Mucosa of descending colon (tissue), 3 donors: ENCODE measurements at regions not wholly inside any gene's neighbourhood (a gene's known extent, or its start where the extent isn't known, plus 50 kb on each side); places are given as distances from the start of the nearest gene placed in this dataset.
A peak's percentile ranks its signal among the peaks of the same experiment; 100 is the strongest.

Experiments
- ATAC-seq: fragments of 200-7000 bp; cut with Tn5 transposase; one replicate; pipeline ENCODE4 v1.9.1; 2020; ENCODE audit warnings: mild to moderate bottlenecking, moderate library complexity
- DNase-seq, 3 donors: peaks; one replicate each; pipeline ENCODE4 v3.0.0-alpha.2; 2020
- H3K36me3 ChIP-seq: fragments of 200-600 bp; one replicate; pipeline ENCODE4 v1.8.0; 2021; ENCODE audit warnings: low read depth, mild to moderate bottlenecking
- H3K4me1 ChIP-seq: fragments of 200-600 bp; one replicate; pipeline ENCODE4 v1.8.0; 2021; ENCODE audit warnings: low read depth, mild to moderate bottlenecking
- H3K4me3 ChIP-seq: fragments of 200-600 bp; one replicate; pipeline ENCODE4 v1.8.0; 2021; ENCODE audit warnings: mild to moderate bottlenecking
- H3K9me3 ChIP-seq: fragments of 200-600 bp; one replicate; pipeline ENCODE4 v1.8.0; 2021; ENCODE audit warnings: mild to moderate bottlenecking
- CTCF ChIP-seq: fragments of 200-600 bp; IDR thresholded peaks from one replicate; pipeline ENCODE4 v1.8.0; 2022; ENCODE audit warnings: antibody characterized with exemption, mild to moderate bottlenecking
- intact Hi-C, 2 donors: fragments of 100-400 bp; cut with DNase I in 1 of 2; cut with micrococcal nuclease in 1 of 2; formaldehyde crosslinking; loops; one replicate each; pipeline versions ENCODE4 v1.11.0 to v1.11.1; 2022; cut with DNase I, micrococcal nuclease
- donor health status: DM: no; HTN: no; CAD: no; lungs with moderate emphysema.
- donor health status: DM: no; HTN: no; CAD: no.
- donor health status: DM: no; HTN: yes; CAD: no.

GRCh38 chr6:40898073-40898472 is 140.9 kb downstream of the UNC5CL start:
- Histone ChIP-seq H3K4me1 (no peaks in the 10 kb centered on the region), H3K36me3 (no peaks in the 10 kb centered on the region), H3K9me3 (no peaks in the 10 kb centered on the region), H3K4me3 (no peak overlapping the region)
- no peak for ATAC-seq
- intact Hi-C loops: loop anchor here in 1 of 2 donors (10.0 kb wide), 1 partner anchor 127 kb away; no protein-coding TSS in a partner anchor
- no peak for DNase-seq
- no peak for TF ChIP-seq CTCF

- no peak for TF ChIP-seq CTCF
- H3K36me3 ChIP-seq: no peaks in the 10 kb centered on the region
- ATAC-seq (no peak), DNase-seq (no peak)
- intact Hi-C loops: loop anchor here in 1 of 2 donors (10.0 kb wide), 1 partner anchor 127 kb away; no protein-coding TSS in a partner anchor
- no peaks in the 10 kb centered on the region for H3K9me3 ChIP-seq
- H3K4me1 ChIP-seq: no peaks in the 10 kb centered on the region
- no peak overlapping the region for H3K4me3 ChIP-seq
Observed at GRCh38 chr6:40897390-40898003, 141.5 kb downstream of the UNC5CL start.

GRCh38 chr6:40896696-40897095 is 142.3 kb downstream of the UNC5CL start:
- intact Hi-C loops: loop anchor here in 1 of 2 donors (10.0 kb wide), 1 partner anchor 128 kb away; no protein-coding TSS in a partner anchor
- no peaks in the 10 kb centered on the region for H3K4me1 ChIP-seq
- no peaks in the 10 kb centered on the region for H3K9me3 ChIP-seq
- ATAC-seq (no peak), DNase-seq (no peak)
- H3K4me3 ChIP-seq: no peak overlapping the region
- no peaks in the 10 kb centered on the region for H3K36me3 ChIP-seq
- no peak for TF ChIP-seq CTCF

- peak; percentile 39 for TF ChIP-seq CTCF
- H3K9me3 ChIP-seq: no peaks in the 10 kb centered on the region
- no peak overlapping the region for H3K4me3 ChIP-seq
- H3K4me1 ChIP-seq: no peaks in the 10 kb centered on the region
- intact Hi-C loops: loop anchor here in 1 of 2 donors (10.0 kb wide), 1 partner anchor 130 kb away; no protein-coding TSS in a partner anchor
- peak; percentile 91 for ATAC-seq
- DNase-seq: peak; percentile 55 to 71 (median 70)
- H3K36me3 ChIP-seq: no peaks in the 10 kb centered on the region
Observed at GRCh38 chr6:40894962-40895799, 143.8 kb downstream of the UNC5CL start.

DNA sequence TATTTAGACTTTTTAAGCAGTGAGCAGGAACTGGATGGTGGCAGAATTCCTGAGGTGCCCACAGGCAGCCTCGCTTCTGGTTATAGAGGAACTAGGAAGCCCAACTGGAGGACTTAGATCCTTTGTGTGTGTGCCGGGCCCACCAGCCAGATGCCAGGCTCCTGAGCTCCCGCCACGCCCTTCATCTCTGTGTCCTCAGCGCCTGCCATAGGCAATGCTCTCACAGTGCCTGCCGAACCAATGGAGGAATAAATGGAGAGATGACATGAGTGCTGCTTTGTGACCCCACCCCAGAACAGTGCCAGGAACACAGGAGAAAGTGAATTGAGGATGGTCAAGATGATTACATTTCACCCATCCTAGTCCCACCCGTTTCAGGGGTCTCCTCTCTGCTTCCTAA is 146.0 kb downstream of the UNC5CL start:
- TF ChIP-seq CTCF: no peak
- H3K4me1 ChIP-seq: no peaks in the 10 kb centered on the region
- DNase-seq: no peak
- intact Hi-C loops: loop anchor here in 1 of 2 donors (10.0 kb wide), 1 partner anchor 132 kb away; no protein-coding TSS in a partner anchor
- ATAC-seq: no peak
- H3K9me3 ChIP-seq: no peaks in the 10 kb centered on the region
- H3K4me3 ChIP-seq: no peak overlapping the region
- H3K36me3 ChIP-seq: no peaks in the 10 kb centered on the region
